ENCODE measurements at regions not wholly inside any gene's neighbourhood (a gene's known extent, or its start where the extent isn't known, plus 50 kb on each side); places are given as distances from the start of the nearest gene placed in this dataset.
"Not testable (repeated sequence)": the region's sequence is repeated elsewhere in the genome, so short reads cannot be mapped to it uniquely, and the experiment has no call there.

DNA sequence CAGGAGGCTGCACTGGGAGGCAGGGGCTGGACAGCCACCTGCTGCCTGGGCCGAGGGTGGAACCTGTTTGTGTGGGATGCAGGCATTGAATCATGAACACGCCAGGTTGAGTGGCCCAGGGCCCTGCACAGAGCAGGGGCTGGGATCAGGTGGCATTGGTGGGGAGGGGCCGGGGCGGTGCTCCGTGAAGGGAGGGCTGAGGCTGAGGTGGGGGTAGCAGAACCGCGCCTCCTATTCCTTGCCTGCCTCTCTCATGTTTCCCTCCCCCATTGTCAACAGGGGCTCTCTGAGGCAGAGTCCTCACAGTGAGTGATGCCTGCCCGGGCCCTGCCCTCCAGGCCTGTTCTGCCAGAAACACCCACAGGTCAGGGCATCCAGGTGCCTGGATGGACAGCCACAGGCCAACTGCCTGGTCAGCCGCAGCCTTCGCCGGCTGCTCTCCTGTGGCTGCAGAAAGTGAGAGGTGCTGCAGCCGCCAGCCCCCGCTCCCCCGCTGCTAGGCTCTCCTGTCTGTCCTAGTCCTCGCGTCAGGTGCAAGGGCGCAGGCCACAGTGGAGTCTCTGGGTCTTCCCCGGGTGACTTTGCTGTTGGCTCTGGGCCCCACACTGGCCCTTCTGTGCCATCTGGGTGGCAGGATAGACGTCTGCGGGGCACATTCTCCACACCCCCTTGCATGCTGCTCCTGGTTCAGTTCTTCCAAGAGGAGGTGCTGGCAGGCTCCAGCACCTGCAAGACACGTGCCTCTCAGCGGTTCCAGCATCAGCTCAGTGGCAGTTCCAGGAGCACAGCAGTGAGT, 79.6 kb upstream of the GOLGA6L4 start:
- H3K27ac Mint-ChIP-seq; H3K27me3 Mint-ChIP-seq; DNase-seq (ENCODE audit: extremely low spot score, unreplicated experiment); H3K4me3 Mint-ChIP-seq; H3K9me3 Mint-ChIP-seq; H3K36me3 Mint-ChIP-seq: not testable (repeated sequence)
- H3K4me1 Mint-ChIP-seq (ENCODE audit: unreplicated experiment): peaks cover 19% of the 10 kb centered on the region

DNA sequence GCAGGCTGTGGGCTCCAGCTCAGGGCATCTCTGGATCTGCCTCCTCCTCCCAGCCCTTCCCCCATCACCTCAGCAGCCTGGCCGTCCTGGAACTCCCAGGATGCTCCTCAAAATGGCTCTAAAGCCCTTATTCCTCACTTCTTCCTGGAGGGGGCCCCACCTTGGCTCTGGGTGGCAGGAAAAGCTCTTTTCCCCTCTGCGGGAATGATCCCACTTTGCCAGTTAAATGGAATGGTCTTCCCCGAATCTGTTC, 79.1 kb upstream of the GOLGA6L4 start:
- H3K4me1 Mint-ChIP-seq (ENCODE audit: unreplicated experiment): peaks cover 19% of the 10 kb centered on the region
- H3K4me3 Mint-ChIP-seq; H3K27me3 Mint-ChIP-seq; H3K36me3 Mint-ChIP-seq; H3K27ac Mint-ChIP-seq; H3K9me3 Mint-ChIP-seq; DNase-seq (ENCODE audit: extremely low spot score, unreplicated experiment): not testable (repeated sequence)

GRCh38 chr15:84157056-84157632, 78.4 kb upstream of the GOLGA6L4 start:
- peaks cover 15% of the 10 kb centered on the region for H3K4me1 Mint-ChIP-seq (ENCODE audit: unreplicated experiment)
- not testable (repeated sequence) for H3K9me3 Mint-ChIP-seq; H3K27ac Mint-ChIP-seq; DNase-seq (ENCODE audit: extremely low spot score, unreplicated experiment); H3K4me3 Mint-ChIP-seq; H3K27me3 Mint-ChIP-seq; H3K36me3 Mint-ChIP-seq

DNA sequence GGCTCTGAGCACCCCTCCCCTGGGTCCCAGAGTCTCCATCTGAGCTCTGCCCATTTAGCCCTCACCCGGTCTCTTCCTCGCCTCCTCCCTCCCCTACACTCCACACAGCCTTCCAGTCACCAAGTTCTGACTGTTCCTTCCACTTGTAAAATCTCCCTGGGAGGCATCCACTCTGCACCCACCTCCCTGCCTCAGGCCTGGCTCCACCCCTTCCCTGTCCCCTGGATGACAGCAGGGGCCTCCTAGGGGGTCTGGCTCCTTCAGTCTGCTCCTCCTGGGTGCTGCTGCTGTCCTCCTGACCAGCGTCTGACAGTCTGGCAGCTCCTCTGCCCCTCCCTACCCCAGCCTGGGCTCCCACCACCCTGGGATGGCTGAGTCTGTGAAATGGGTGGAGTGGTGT, 77.7 kb upstream of the GOLGA6L4 start:
- H3K36me3 Mint-ChIP-seq, H3K27ac Mint-ChIP-seq: not testable (repeated sequence)

DNA sequence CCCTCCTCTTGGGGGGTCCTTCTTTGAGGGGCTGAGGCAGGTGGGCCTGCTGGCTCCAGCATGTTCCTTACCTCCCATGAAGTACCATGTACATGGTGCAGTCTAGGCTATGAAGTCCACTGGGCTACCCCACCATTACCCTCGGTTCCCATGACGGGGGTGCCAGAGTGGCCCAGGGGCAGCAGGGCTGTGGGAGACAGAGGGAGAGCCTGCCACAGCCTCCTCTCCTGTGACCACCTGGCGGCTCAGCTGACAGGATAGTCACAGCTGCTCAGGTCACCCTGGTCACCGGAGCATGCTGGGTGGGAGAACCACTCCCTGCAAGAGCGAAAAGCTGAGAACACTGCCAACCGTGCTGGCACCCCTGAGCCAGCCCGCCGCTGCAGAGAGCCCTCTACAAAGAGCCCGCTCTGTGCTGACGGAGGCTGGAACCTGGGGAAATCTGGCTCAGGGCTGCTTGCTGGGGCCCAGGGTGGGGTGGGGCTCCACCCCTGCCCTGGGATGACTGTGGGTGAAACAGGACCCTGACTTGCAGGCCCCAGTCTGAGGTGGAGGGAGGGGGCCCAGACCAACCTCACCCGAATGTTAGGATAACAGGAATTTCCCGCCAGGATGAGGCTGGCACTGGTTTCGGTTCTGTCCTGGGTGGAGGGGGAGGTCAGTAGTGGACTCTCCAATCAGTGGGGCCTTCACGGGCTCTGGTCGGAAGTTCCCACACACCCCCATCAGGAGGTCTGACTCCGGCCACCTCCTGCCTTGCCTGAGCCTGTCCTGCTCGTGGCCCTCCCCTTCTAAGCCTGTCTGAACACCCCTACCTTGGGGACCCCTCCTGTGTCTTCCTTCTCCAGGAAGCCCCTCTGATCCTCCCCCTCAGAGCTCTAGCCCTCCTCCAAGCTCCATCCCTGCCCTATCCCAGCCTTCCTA, 76.0 kb upstream of the GOLGA6L4 start:
- H3K36me3 Mint-ChIP-seq; H3K9me3 Mint-ChIP-seq; H3K27ac Mint-ChIP-seq; H3K4me1 Mint-ChIP-seq (ENCODE audit: unreplicated experiment); H3K27me3 Mint-ChIP-seq; H3K4me3 Mint-ChIP-seq; DNase-seq (ENCODE audit: extremely low spot score, unreplicated experiment): not testable (repeated sequence)

More for the DNA sequence above, 77.7 kb upstream of the GOLGA6L4 start:
- H3K4me3 Mint-ChIP-seq; H3K27me3 Mint-ChIP-seq; DNase-seq (ENCODE audit: extremely low spot score, unreplicated experiment); H3K9me3 Mint-ChIP-seq: not testable (repeated sequence)
- peaks cover 15% of the 10 kb centered on the region for H3K4me1 Mint-ChIP-seq (ENCODE audit: unreplicated experiment)

- not testable (repeated sequence) for H3K36me3 Mint-ChIP-seq; H3K27ac Mint-ChIP-seq; H3K4me3 Mint-ChIP-seq; H3K27me3 Mint-ChIP-seq; H3K9me3 Mint-ChIP-seq; DNase-seq (ENCODE audit: extremely low spot score, unreplicated experiment); H3K4me1 Mint-ChIP-seq (ENCODE audit: unreplicated experiment)
Measured at GRCh38 chr15:84164423-84165292, 70.9 kb upstream of the GOLGA6L4 start.

DNA sequence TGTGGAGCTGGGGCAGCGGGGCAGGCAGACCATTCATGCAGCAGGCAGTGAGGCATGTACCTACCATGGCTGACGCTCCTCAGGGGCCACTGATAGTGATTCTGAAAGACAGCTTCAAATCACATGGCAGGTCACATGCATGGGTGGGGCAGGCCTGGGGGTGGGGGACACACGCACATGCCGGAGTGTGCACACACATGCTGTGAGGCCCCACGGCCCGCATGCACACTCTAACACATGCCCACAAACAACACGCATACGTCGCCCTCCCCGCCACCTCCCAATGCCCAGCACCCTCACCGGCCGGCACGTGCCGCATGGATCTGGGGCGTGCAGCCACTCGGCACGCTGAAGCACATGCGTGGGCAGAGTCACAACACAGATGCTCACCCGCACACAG, 65.5 kb upstream of the GOLGA6L4 start:
- not testable (repeated sequence) for H3K27ac Mint-ChIP-seq; H3K9me3 Mint-ChIP-seq; DNase-seq (ENCODE audit: extremely low spot score, unreplicated experiment); H3K4me1 Mint-ChIP-seq (ENCODE audit: unreplicated experiment); H3K4me3 Mint-ChIP-seq; H3K36me3 Mint-ChIP-seq; H3K27me3 Mint-ChIP-seq

- not testable (repeated sequence) for H3K27ac Mint-ChIP-seq; H3K36me3 Mint-ChIP-seq; H3K4me1 Mint-ChIP-seq (ENCODE audit: unreplicated experiment); H3K9me3 Mint-ChIP-seq; H3K4me3 Mint-ChIP-seq; H3K27me3 Mint-ChIP-seq
- DNase-seq (ENCODE audit: extremely low spot score, unreplicated experiment): peak; percentile 58
Measured at GRCh38 chr15:84173231-84173610, 62.4 kb upstream of the GOLGA6L4 start.

Measured in type B pancreatic cell (in vitro differentiated cells).